Astrocyte of the cerebellum (primary cell): ENCODE measurements at regions not wholly inside any gene's neighbourhood (a gene's known extent, or its start where the extent isn't known, plus 50 kb on each side); places are given as distances from the start of the nearest gene placed in this dataset.
"Not testable (repeated sequence)": the region's sequence is repeated elsewhere in the genome, so short reads cannot be mapped to it uniquely, and the experiment has no call there.

Experiments
- DNase-seq: peaks from one replicate; pipeline ENCODE4 v3.0.0-alpha.2; 2011; ENCODE audit warnings: low read depth
- H3K4me3 ChIP-seq: 2 replicates; pipeline ENCODE4 v1.5.1; 2011; ENCODE audit warnings: mild to moderate bottlenecking, low read depth, low read length, moderate library complexity
- in situ Hi-C: cut with HindIII; loops from 2 replicates; pipeline ENCODE4 v1.10.0; 2017; ENCODE audit warnings: low sequenced_read_pairs
- TF ChIP-seq, protein P1 (sequence below): IDR thresholded peaks from 2 replicates; pipeline ENCODE4 v1.5.1; 2012; ENCODE audit warnings: low read length, low read depth, moderate library complexity, mild to moderate bottlenecking; ENCODE audit errors: missing control alignments

GRCh38 chr12:58750484-58750883 is 169.8 kb downstream of the LRIG3 start:
- DNase-seq = peak; percentile 75
- TF ChIP-seq, protein P1, sequence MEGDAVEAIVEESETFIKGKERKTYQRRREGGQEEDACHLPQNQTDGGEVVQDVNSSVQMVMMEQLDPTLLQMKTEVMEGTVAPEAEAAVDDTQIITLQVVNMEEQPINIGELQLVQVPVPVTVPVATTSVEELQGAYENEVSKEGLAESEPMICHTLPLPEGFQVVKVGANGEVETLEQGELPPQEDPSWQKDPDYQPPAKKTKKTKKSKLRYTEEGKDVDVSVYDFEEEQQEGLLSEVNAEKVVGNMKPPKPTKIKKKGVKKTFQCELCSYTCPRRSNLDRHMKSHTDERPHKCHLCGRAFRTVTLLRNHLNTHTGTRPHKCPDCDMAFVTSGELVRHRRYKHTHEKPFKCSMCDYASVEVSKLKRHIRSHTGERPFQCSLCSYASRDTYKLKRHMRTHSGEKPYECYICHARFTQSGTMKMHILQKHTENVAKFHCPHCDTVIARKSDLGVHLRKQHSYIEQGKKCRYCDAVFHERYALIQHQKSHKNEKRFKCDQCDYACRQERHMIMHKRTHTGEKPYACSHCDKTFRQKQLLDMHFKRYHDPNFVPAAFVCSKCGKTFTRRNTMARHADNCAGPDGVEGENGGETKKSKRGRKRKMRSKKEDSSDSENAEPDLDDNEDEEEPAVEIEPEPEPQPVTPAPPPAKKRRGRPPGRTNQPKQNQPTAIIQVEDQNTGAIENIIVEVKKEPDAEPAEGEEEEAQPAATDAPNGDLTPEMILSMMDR = no peak
- in situ Hi-C loops = no loop called here
- no peak overlapping the region for H3K4me3 ChIP-seq

GRCh38 chr12:58757422-58757821 is 162.9 kb downstream of the LRIG3 start:
- in situ Hi-C loops = no loop called here
- TF ChIP-seq, protein P1 = no peak
- no peak overlapping the region for H3K4me3 ChIP-seq
- DNase-seq = peak; percentile 27

DNA sequence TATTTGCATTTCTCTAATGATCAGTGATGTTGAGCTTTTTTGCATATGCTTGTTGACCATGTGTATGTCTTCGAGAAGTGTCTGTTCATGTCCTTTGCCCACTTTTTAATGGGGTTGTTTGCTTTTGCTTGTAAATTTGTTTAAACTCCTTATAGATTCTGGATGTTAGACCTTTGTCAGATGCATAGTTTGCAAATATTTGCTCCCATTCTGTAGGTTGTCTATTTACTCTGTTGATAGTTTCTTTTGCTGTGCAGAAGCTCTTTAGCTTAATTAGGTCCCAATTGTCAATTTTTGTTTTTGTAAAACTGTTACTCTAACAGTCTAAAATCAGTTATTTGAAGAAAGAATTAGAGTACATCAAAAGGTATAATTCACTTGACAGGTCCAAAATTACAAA is 160.6 kb downstream of the LRIG3 start:
- H3K4me3 ChIP-seq, in situ Hi-C loops, DNase-seq: not testable (repeated sequence)

DNA sequence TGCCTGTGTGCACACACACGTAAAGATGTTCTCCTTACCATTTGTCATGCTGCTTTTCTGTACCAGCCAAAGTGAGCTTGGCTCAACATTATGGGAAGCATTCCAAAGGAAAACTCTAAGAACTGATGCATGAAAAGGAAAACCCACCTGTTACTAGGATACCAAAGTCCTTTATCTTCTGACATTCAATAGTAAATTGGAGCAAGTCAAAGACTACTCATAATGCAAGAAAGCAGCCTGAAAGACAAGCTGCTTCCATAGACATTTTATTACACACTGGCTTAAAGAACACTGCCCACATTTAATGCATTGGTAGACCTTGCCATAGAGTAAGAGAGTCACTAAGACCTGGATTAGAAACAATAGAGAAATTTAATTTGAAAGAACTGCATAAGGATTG is 159.0 kb downstream of the LRIG3 start:
- in situ Hi-C loops = no loop called here
- no peak overlapping the region for H3K4me3 ChIP-seq
- TF ChIP-seq, protein P1 = no peak
- no peak for DNase-seq

DNA sequence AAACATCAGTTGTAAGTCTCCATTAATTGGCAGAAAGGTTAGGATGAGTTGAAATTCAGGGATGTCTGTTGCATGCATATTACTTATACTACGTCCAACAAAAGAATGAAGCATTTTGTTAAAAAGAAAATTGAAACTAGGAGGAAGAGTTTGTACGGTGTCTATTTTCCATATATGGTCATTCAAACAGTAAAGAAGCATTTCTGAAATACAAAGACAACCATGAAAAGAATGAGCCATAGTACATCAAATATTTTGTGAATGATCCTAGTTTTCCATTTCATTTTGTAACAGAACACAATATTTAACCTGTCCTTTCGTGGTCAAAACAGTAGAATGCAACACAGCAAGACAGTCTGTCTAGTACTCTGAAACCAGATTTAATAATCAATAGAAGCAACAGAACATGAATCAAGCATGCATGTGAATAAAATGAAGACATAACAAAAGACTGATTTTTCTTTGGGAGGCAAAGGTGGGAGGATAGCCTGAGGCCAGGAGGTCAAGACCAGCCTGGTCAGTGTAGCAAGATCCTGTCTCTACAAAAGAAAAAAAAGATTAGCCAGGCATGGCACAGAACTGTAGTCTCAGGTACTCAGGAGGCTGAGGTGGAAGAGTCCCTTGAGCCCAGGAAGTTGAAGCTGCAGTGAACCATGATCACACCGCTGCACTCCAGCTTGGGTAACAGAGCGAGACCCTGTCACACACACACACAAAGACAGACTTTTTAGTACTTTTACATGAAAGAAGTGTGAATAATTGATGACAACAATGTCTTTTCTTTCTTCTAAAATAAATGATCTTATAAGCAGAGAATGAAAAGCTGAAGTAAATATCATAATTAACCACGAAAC is 156.0 kb downstream of the LRIG3 start:
- in situ Hi-C loops = no loop called here
- TF ChIP-seq, protein P1 = no peak
- peak; percentile 27 for DNase-seq
- no peak overlapping the region for H3K4me3 ChIP-seq

- DNase-seq = no peak
- in situ Hi-C loops = no loop called here
These were observed 155.2 kb downstream of the LRIG3 start for GRCh38 chr12:58765076-58765475.

More at GRCh38 chr12:58765076-58765475, 155.2 kb downstream of the LRIG3 start:
- no peak overlapping the region for H3K4me3 ChIP-seq
- TF ChIP-seq, protein P1 = no peak
